GM12878 (cell line): ENCODE measurements at regions not wholly inside any gene's neighbourhood (a gene's known extent, or its start where the extent isn't known, plus 50 kb on each side); places are given as distances from the start of the nearest gene placed in this dataset.

Experiments
- ATAC-seq: fragments of 200-7000 bp; cut with Tn5 transposase; 3 replicates; pipeline ENCODE4 v1.9.1; 2020; ENCODE audit warnings: mild to moderate bottlenecking, moderate library complexity
- BruUV-seq: library from RNA; stranded (reverse); fragments of 400-500 nt; replicated peaks from 2 replicates; lab custom pipeline; 2021; lab: Mats Ljungman, UMichigan
- CTCF ChIA-PET: fragments of 300-600 bp; sonication (Branson Sonifier 250); formaldehyde crosslinking; extraction: SDS; loops from one replicate; lab custom pipeline; 2021; ENCODE audit warnings: inconsistent platforms; lab: Yijun Ruan, JAX
- POLR2A ChIA-PET: fragments of 350-600 bp; formaldehyde crosslinking; extraction: SDS; loops from one replicate; lab custom pipeline; 2021; ENCODE audit warnings: inconsistent platforms; lab: Charles Lee
- RAD21 ChIA-PET: fragments of 300-600 bp; sonication (Branson Sonifier 250); formaldehyde crosslinking; loops from one replicate; lab custom pipeline; 2023; ENCODE audit warnings: antibody characterized with exemption; ENCODE audit not compliant: unreplicated experiment; lab: Charles Lee
- SMC1A ChIA-PET: fragments of 300-600 bp; sonication (Branson Sonifier 250); formaldehyde crosslinking; loops from one replicate; lab custom pipeline; 2023; ENCODE audit not compliant: unreplicated experiment, uncharacterized antibody; lab: Charles Lee
- DNase-seq: peaks from one replicate; pipeline ENCODE4 v3.0.0-alpha.2; 2011; ENCODE audit warnings: low read depth, low spot score
- FAIRE-seq: peaks from 3 replicates; lab custom pipeline; 2011; peaks lifted over from hg19 to GRCh38; lab: Jason Lieb, UNC
- H2AFZ ChIP-seq: 2 replicates; pipeline ENCODE4 v1.6.0; 2011; ENCODE audit warnings: low read depth, low read length, control low read depth; ENCODE audit not compliant: control insufficient read depth
- H3K27ac ChIP-seq: 2 replicates; pipeline ENCODE4 v1.5.1; 2011; ENCODE audit warnings: control low read depth; ENCODE audit not compliant: control insufficient read depth, insufficient read depth
- H3K27me3 ChIP-seq, 2 experiments: replicated peaks in 1 of 2; 2 replicates each; pipeline versions ENCODE4 v1.6.0 to v1.6.1; 2011; ENCODE audit warnings: low read length in 1 of 2; ENCODE audit not compliant: control insufficient read depth in 2 of 2, insufficient read depth in 2 of 2
- H3K36me3 ChIP-seq, 2 experiments: 2 replicates each; pipeline ENCODE4 v1.5.1; 2011; ENCODE audit warnings: low read length in 1 of 2; ENCODE audit not compliant: control insufficient read depth in 2 of 2, insufficient read depth in 2 of 2
- H3K4me1 ChIP-seq: 2 replicates; pipeline ENCODE4 v1.6.1; 2011; ENCODE audit warnings: mild to moderate bottlenecking, low read length, moderate library complexity, mixed read lengths; ENCODE audit not compliant: control insufficient read depth, insufficient read depth
- H3K4me2 ChIP-seq: 2 replicates; pipeline ENCODE4 v1.6.0; 2011; ENCODE audit warnings: control low read depth; ENCODE audit not compliant: control insufficient read depth, insufficient read depth
- H3K4me3 ChIP-seq: fragments of 200-600 bp; sonication (generic); 2 replicates; pipeline ENCODE4 v1.5.1; 2016
- H3K79me2 ChIP-seq: 2 replicates; pipeline ENCODE4 v1.6.0; 2011; ENCODE audit warnings: low read length; ENCODE audit not compliant: control insufficient read depth, insufficient read depth
- H3K9ac ChIP-seq: 2 replicates; pipeline ENCODE4 v1.8.0; 2011; ENCODE audit warnings: low read length, control low read depth, mixed read lengths; ENCODE audit not compliant: control insufficient read depth, insufficient read depth
- H3K9me3 ChIP-seq: replicated peaks from 3 replicates; pipeline ENCODE4 v1.5.1; 2011; ENCODE audit warnings: mild to moderate bottlenecking, low read length; ENCODE audit not compliant: control insufficient read depth, insufficient read depth
- H4K20me1 ChIP-seq: 2 replicates; pipeline ENCODE4 v1.6.0; 2011; ENCODE audit not compliant: control insufficient read depth, insufficient read depth
- ATF2 ChIP-seq: IDR thresholded peaks from 2 replicates; pipeline ENCODE4 v1.6.1; 2012; ENCODE audit warnings: low read length, inconsistent platforms
- BACH1 ChIP-seq: fragments of 450-650 bp; IDR thresholded peaks from 2 replicates; pipeline ENCODE4 v1.6.1; 2017; ENCODE audit warnings: mild to moderate bottlenecking, borderline replicate concordance
- BCLAF1 ChIP-seq: fragments of 450-650 bp; IDR thresholded peaks from 2 replicates; pipeline ENCODE4 v1.6.1; 2017; ENCODE audit warnings: antibody characterized with exemption, mild to moderate bottlenecking, moderate library complexity
- BMI1 ChIP-seq: fragments of 450-650 bp; IDR thresholded peaks from 2 replicates; pipeline ENCODE4 v1.6.1; 2016; ENCODE audit warnings: mild to moderate bottlenecking, moderate library complexity, borderline replicate concordance
- E2F8 ChIP-seq: fragments of 450-650 bp; IDR thresholded peaks from 2 replicates; pipeline ENCODE4 v1.6.1; 2018; ENCODE audit warnings: mild to moderate bottlenecking, low read depth, moderate library complexity; ENCODE audit not compliant: partially characterized antibody
- IRF5 ChIP-seq: fragments of 450-650 bp; IDR thresholded peaks from 2 replicates; pipeline ENCODE4 v1.6.1; 2017; ENCODE audit warnings: borderline replicate concordance
- JUND ChIP-seq: IDR thresholded peaks from 2 replicates; pipeline ENCODE4 v1.6.1; 2012; ENCODE audit warnings: low read depth, mild to moderate bottlenecking, low read length, improper control_type of control experiment, moderate library complexity
- POLR2AphosphoS5 ChIP-seq: IDR thresholded peaks from 2 replicates; pipeline ENCODE4 v1.6.1; 2011; ENCODE audit warnings: mild to moderate bottlenecking, low read length, inconsistent platforms
- WRNIP1 ChIP-seq: IDR thresholded peaks from 2 replicates; pipeline ENCODE4 v1.6.1; 2011; ENCODE audit warnings: low read depth, low read length, improper control_type of control experiment, borderline replicate concordance
- ZNF207 ChIP-seq: fragments of 450-650 bp; IDR thresholded peaks from 2 replicates; pipeline ENCODE4 v1.6.1; 2014; ENCODE audit warnings: antibody characterized with exemption, mild to moderate bottlenecking, borderline replicate concordance
- WGBS: methylation state at CpG from one replicate; pipeline ENCODE4 v1.1.6; 2016; ENCODE audit warnings: low lambda C conversion rate; ENCODE audit not compliant: insufficient replicate concordance, insufficient coverage; ENCODE audit errors: missing lambda C conversion rate; 5-methylcytosine and 5-hydroxymethylcytosine counted together
- in situ Hi-C: fragments of 300-500 bp; cut with MboI; formaldehyde crosslinking; loops from 9 replicates; pipeline ENCODE4 v1.14.3; 2018; ENCODE audit warnings: mixed read lengths
- intact Hi-C: fragments of 100-400 bp; cut with micrococcal nuclease; formaldehyde crosslinking; loops from one replicate; pipeline ENCODE4 v1.14.2; 2022; ENCODE audit not compliant: unreplicated experiment

- TF ChIP-seq ATF2 = no peak
- no peak for TF ChIP-seq BCLAF1
- no peak for TF ChIP-seq E2F8
- TF ChIP-seq, all 136 proteins: peak for 0
Measured at GRCh38 chr2:144748443-144748842, 228.5 kb upstream of the ZEB2 start (continued).

- BruUV-seq = no TSS peak
- ChIA-PET RAD21 (no interaction called here), CTCF (no interaction called here), POLR2A (no interaction called here), SMC1A (no interaction called here)
- ATAC-seq (no peak), DNase-seq (no peak), FAIRE-seq (no peak)
- intact Hi-C loops = no loop called here
- no peaks in the 10 kb centered on the region; the same call in 2 of the 3 replicates for H3K9me3 ChIP-seq
- H2AFZ ChIP-seq = no peak overlapping the region
- WGBS = 66% methylated on average over 14 of the region's 14 CpGs
- no peak overlapping the region for H3K4me3 ChIP-seq
- H3K4me2 ChIP-seq = no peak overlapping the region
- H3K27me3 ChIP-seq = no peaks in the 10 kb centered on the region; a peak in 1 of 4 replicates
- H4K20me1 ChIP-seq = no peaks in the 10 kb centered on the region
- H3K27ac ChIP-seq = no peak overlapping the region
- in situ Hi-C loops = no loop called here
- H3K4me1 ChIP-seq = no peaks in the 10 kb centered on the region
- H3K79me2 ChIP-seq = no peaks in the 10 kb centered on the region
- H3K9ac ChIP-seq = no peak overlapping the region
- TF ChIP-seq BMI1 (no peak), JUND (no peak), ZNF207 (no peak), BACH1 (no peak), IRF5 (no peak), POLR2AphosphoS5 (no peak), WRNIP1 (no peak)
- H3K36me3 ChIP-seq = no peaks in the 10 kb centered on the region
Measured at GRCh38 chr2:144747571-144747970, 227.7 kb upstream of the ZEB2 start.
